Liver (tissue), 8 donors: ENCODE measurements at regions not wholly inside any gene's neighbourhood (a gene's known extent, or its start where the extent isn't known, plus 50 kb on each side); places are given as distances from the start of the nearest gene placed in this dataset.
A peak's percentile ranks its signal among the peaks of the same experiment; 100 is the strongest.

ENCODE experiments used
- DNase-seq: peaks from one replicate; pipeline ENCODE4 v3.0.0-alpha.2; 2017; ENCODE audit warnings: low spot score
- H3K27ac ChIP-seq, 2 donors: one replicate each; pipeline ENCODE4 v1.7.0; 2013; ENCODE audit warnings: inconsistent platforms in 2 of 2, low read length in 2 of 2, control low read depth in 1 of 2, low read depth in 1 of 2, mild to moderate bottlenecking in 1 of 2
- H3K27me3 ChIP-seq, 4 donors: one replicate each; pipeline versions ENCODE4 v1.6.1 to v1.7.0; 2013; ENCODE audit warnings: low read length in 3 of 4, inconsistent platforms in 1 of 4, mild to moderate bottlenecking in 1 of 4, moderate library complexity in 1 of 4; ENCODE audit not compliant: control insufficient read depth in 4 of 4, insufficient read depth in 4 of 4
- H3K36me3 ChIP-seq, 4 donors: one replicate each; pipeline versions ENCODE4 v1.6.1 to v1.7.0; 2013; ENCODE audit warnings: low read length in 3 of 4, mild to moderate bottlenecking in 3 of 4, low read depth in 1 of 4, moderate library complexity in 1 of 4; ENCODE audit not compliant: control insufficient read depth in 4 of 4, insufficient read depth in 3 of 4
- H3K4me1 ChIP-seq, 4 donors: one replicate each; pipeline versions ENCODE4 v1.6.1 to v1.7.0; 2013; ENCODE audit warnings: low read length in 3 of 4, mild to moderate bottlenecking in 3 of 4, moderate library complexity in 1 of 4; ENCODE audit not compliant: control insufficient read depth in 4 of 4, insufficient read depth in 4 of 4
- H3K4me3 ChIP-seq, 3 donors: one replicate each; pipeline versions ENCODE4 v1.6.1 to v1.7.0; 2013; ENCODE audit warnings: low read length in 3 of 3, control low read depth in 1 of 3, low read depth in 1 of 3, mild to moderate bottlenecking in 1 of 3
- H3K9ac ChIP-seq, 2 donors: one replicate each; pipeline ENCODE4 v1.7.0; 2013; ENCODE audit warnings: low read length in 2 of 2, mild to moderate bottlenecking in 2 of 2, moderate library complexity in 2 of 2, control low read depth in 1 of 2, low read depth in 1 of 2
- H3K9me3 ChIP-seq, 4 donors: one replicate each; pipeline versions ENCODE4 v1.6.1 to v1.7.0; 2013; ENCODE audit warnings: low read length in 3 of 4; ENCODE audit not compliant: control insufficient read depth in 4 of 4
- ATF3 ChIP-seq: IDR thresholded peaks from 2 replicates; pipeline ENCODE4 v1.6.1; 2016; ENCODE audit warnings: antibody characterized with exemption
- CTCF ChIP-seq: fragments of 150-350 bp; IDR thresholded peaks from 2 replicates; pipeline ENCODE4 v1.5.1; 2017; ENCODE audit warnings: improper control_type of control experiment, low read depth, low read length; ENCODE audit not compliant: missing input control
- EGR1 ChIP-seq, 2 donors: IDR thresholded peaks; 2 replicates each; pipeline ENCODE4 v1.6.1; 2016 to 2018; ENCODE audit warnings: antibody characterized with exemption in 2 of 2, low read depth in 2 of 2
- FOXA1 ChIP-seq: IDR thresholded peaks from 2 replicates; pipeline ENCODE4 v1.6.1; 2016; ENCODE audit warnings: antibody characterized with exemption
- FOXA2 ChIP-seq: IDR thresholded peaks from 2 replicates; pipeline ENCODE4 v1.6.1; 2016; ENCODE audit warnings: antibody characterized with exemption
- GABPA ChIP-seq, 2 donors: IDR thresholded peaks in 1 of 2; conservative IDR thresholded peaks in 1 of 2; 2 replicates each; pipeline ENCODE4 v1.6.1; 2016; ENCODE audit warnings: antibody characterized with exemption in 2 of 2, mild to moderate bottlenecking in 1 of 2, moderate library complexity in 1 of 2
- HNF4A ChIP-seq, 2 donors: conservative IDR thresholded peaks; 2 replicates each; pipeline ENCODE4 v1.6.1; 2016; ENCODE audit warnings: antibody characterized with exemption in 2 of 2, mild to moderate bottlenecking in 2 of 2
- HNF4G ChIP-seq: IDR thresholded peaks from 2 replicates; pipeline ENCODE4 v1.6.1; 2016; ENCODE audit warnings: antibody characterized with exemption
- JUND ChIP-seq, 2 donors: IDR thresholded peaks; 2 replicates each; pipeline ENCODE4 v1.6.1; 2016; ENCODE audit warnings: antibody characterized with exemption in 2 of 2
- MAX ChIP-seq: IDR thresholded peaks from 2 replicates; pipeline ENCODE4 v1.6.1; 2016; ENCODE audit warnings: antibody characterized with exemption
- NR2F2 ChIP-seq: IDR thresholded peaks from 2 replicates; pipeline ENCODE4 v1.6.1; 2016; ENCODE audit warnings: antibody characterized with exemption
- RAD21 ChIP-seq, 2 donors: IDR thresholded peaks; 2 replicates each; pipeline ENCODE4 v1.6.1; 2016; ENCODE audit warnings: antibody characterized with exemption in 2 of 2, mild to moderate bottlenecking in 2 of 2
- REST ChIP-seq: IDR thresholded peaks from 2 replicates; pipeline ENCODE4 v1.6.1; 2016; ENCODE audit warnings: antibody characterized with exemption, mild to moderate bottlenecking
- RXRA ChIP-seq, 2 donors: IDR thresholded peaks; 2 replicates each; pipeline ENCODE4 v1.6.1; 2017 to 2018; ENCODE audit warnings: antibody characterized with exemption in 2 of 2, mild to moderate bottlenecking in 1 of 2
- SP1 ChIP-seq: IDR thresholded peaks from 2 replicates; pipeline ENCODE4 v1.6.1; 2018; ENCODE audit warnings: antibody characterized with exemption, mild to moderate bottlenecking
- TAF1 ChIP-seq: conservative IDR thresholded peaks from 2 replicates; pipeline ENCODE4 v1.6.1; 2016; ENCODE audit warnings: antibody characterized with exemption, mild to moderate bottlenecking
- YY1 ChIP-seq: IDR thresholded peaks from 2 replicates; pipeline ENCODE4 v1.6.1; 2016; ENCODE audit warnings: antibody characterized with exemption, mild to moderate bottlenecking
- ZBTB33 ChIP-seq: IDR thresholded peaks from 2 replicates; pipeline ENCODE4 v1.6.1; 2016; ENCODE audit warnings: antibody characterized with exemption
- WGBS: extraction: QIAGEN DNeasy Blood & Tissue Kit; methylation state at CpG from one replicate; pipeline ENCODE4 v1.1.7; 2013; 5-methylcytosine and 5-hydroxymethylcytosine counted together
- donor health status: healthy.
- donor health status: healthy.
- donor health status: healthy.
- donor health status: healthy.
- donor health status: healthy.

GRCh38 chr6:18328540-18328939 lies 58.6 kb upstream of the RNF144B start:
- 62% methylated on average over 3 of the region's 3 CpGs for WGBS
- H3K27ac ChIP-seq: peak overlapping the region in 1 of 2 donors; percentile 42
- H3K4me1 ChIP-seq: peaks cover 0 to 16% (median 9%) of the 10 kb centered on the region in 4 donors
- no peak overlapping the region for H3K9ac ChIP-seq
- H3K4me3 ChIP-seq: no peak overlapping the region
- no peaks in the 10 kb centered on the region for H3K36me3 ChIP-seq
- H3K9me3 ChIP-seq: no peaks in the 10 kb centered on the region
- TF ChIP-seq YY1 (no peak), HNF4G (no peak), SP1 (no peak), JUND (IDR thresholded peaks at IDR 0.05) (no peak), ZBTB33 (no peak), TAF1 (no peak), FOXA2 (no peak), RAD21 (IDR thresholded peaks at IDR 0.05) (no peak), FOXA1 (no peak), HNF4A (conservative IDR thresholded peaks at IDR 0.05) (no peak), NR2F2 (no peak)
- H3K27me3 ChIP-seq: no peaks in the 10 kb centered on the region
- no peak for DNase-seq

- no peaks in the 10 kb centered on the region for H3K27me3 ChIP-seq
- H3K27ac ChIP-seq: peak overlapping the region; percentile 35 to 42
- no peak for DNase-seq
- no peak overlapping the region for H3K9ac ChIP-seq
- H3K4me1 ChIP-seq: peaks cover 0 to 16% (median 9%) of the 10 kb centered on the region in 4 donors
- H3K36me3 ChIP-seq: no peaks in the 10 kb centered on the region
- no peak overlapping the region for H3K4me3 ChIP-seq
- WGBS: 86% methylated on average over 2 of the region's 2 CpGs
- no peaks in the 10 kb centered on the region for H3K9me3 ChIP-seq
- TF ChIP-seq SP1 (no peak), NR2F2 (no peak), GABPA (IDR thresholded peaks at IDR 0.05 in 1 of 2, conservative IDR thresholded peaks at IDR 0.05 in 1 of 2) (no peak), HNF4A (conservative IDR thresholded peaks at IDR 0.05) (no peak), CTCF (no peak), YY1 (no peak), JUND (IDR thresholded peaks at IDR 0.05) (no peak), RXRA (IDR thresholded peaks at IDR 0.05) (no peak), REST (no peak), MAX (no peak), RAD21 (IDR thresholded peaks at IDR 0.05) (no peak), FOXA2 (no peak), HNF4G (no peak), FOXA1 (no peak), EGR1 (IDR thresholded peaks at IDR 0.05; ENCODE audit: low read depth in 2 of 2) (no peak), ZBTB33 (no peak), ATF3 (no peak), TAF1 (no peak)
Measured at GRCh38 chr6:18328070-18328469, 59.1 kb upstream of the RNF144B start.
